Tibial artery (tissue), 4 donors: ENCODE measurements at regions not wholly inside any gene's neighbourhood (a gene's known extent, or its start where the extent isn't known, plus 50 kb on each side); places are given as distances from the start of the nearest gene placed in this dataset.

Experiments used
- DNase-seq, 2 donors: peaks; one replicate each; pipeline ENCODE4 v3.0.0-alpha.2; 2019
- H3K27ac ChIP-seq, 2 donors: fragments of 200-600 bp; sonication (generic) in 1 of 2; 1 replicate in 1 of 2; 2 replicates in 1 of 2; pipeline ENCODE4 v1.5.1; 2018 to 2019; ENCODE audit warnings: mild to moderate bottlenecking in 1 of 2
- H3K27me3 ChIP-seq, 2 donors: fragments of 200-600 bp; sonication (generic) in 1 of 2; one replicate each; pipeline versions ENCODE4 v1.5.1 to v1.6.0; 2016 to 2019
- H3K36me3 ChIP-seq, 3 donors: fragments of 200-600 bp; sonication (generic) in 2 of 3; one replicate each; pipeline ENCODE4 v1.5.1; 2016 to 2019; ENCODE audit warnings: mild to moderate bottlenecking in 2 of 3
- H3K4me1 ChIP-seq, 4 donors: fragments of 200-600 bp; sonication (generic) in 2 of 4; 1 replicate in 3 of 4; 2 replicates in 1 of 4; pipeline ENCODE4 v1.5.1; 2016 to 2019
- H3K4me3 ChIP-seq, 2 donors: fragments of 200-600 bp; sonication (generic) in 1 of 2; 1 replicate in 1 of 2; 2 replicates in 1 of 2; pipeline ENCODE4 v1.5.1; 2018 to 2019; ENCODE audit warnings: mild to moderate bottlenecking in 2 of 2
- H3K9me3 ChIP-seq, 3 donors: fragments of 200-600 bp; sonication (generic) in 1 of 3; one replicate each; pipeline ENCODE4 v1.5.1; 2016 to 2019
- CTCF ChIP-seq, 2 experiments: fragments of 200-600 bp in 1 of 2; fragments of 450-650 bp in 1 of 2; IDR thresholded peaks; one replicate each; pipeline ENCODE4 v1.5.1; 2017 to 2019; ENCODE audit warnings: antibody characterized with exemption in 2 of 2, mild to moderate bottlenecking in 1 of 2, moderate library complexity in 1 of 2
- intact Hi-C: fragments of 100-400 bp; cut with DNase I; formaldehyde crosslinking; loops from one replicate; pipeline ENCODE4 v1.15.0; 2023; ENCODE audit warnings: low total_unique reads

- Histone ChIP-seq H3K9me3 (no peaks in the 10 kb centered on the region), H3K4me1 (no peaks in the 10 kb centered on the region), H3K4me3 (no peak overlapping the region), H3K27me3 (no peaks in the 10 kb centered on the region), H3K27ac (no peak overlapping the region), H3K36me3 (no peaks in the 10 kb centered on the region)
- TF ChIP-seq CTCF (IDR thresholded peaks at IDR 0.05) = no peak
- DNase-seq = no peak
- intact Hi-C loops = no loop called here
Observed at GRCh38 chr3:189568961-189569360, 62.2 kb upstream of the TP63 start.

GRCh38 chr3:189569473-189569872 is 61.7 kb upstream of the TP63 start:
- Histone ChIP-seq H3K4me3 (no peak overlapping the region), H3K9me3 (no peaks in the 10 kb centered on the region)

DNA sequence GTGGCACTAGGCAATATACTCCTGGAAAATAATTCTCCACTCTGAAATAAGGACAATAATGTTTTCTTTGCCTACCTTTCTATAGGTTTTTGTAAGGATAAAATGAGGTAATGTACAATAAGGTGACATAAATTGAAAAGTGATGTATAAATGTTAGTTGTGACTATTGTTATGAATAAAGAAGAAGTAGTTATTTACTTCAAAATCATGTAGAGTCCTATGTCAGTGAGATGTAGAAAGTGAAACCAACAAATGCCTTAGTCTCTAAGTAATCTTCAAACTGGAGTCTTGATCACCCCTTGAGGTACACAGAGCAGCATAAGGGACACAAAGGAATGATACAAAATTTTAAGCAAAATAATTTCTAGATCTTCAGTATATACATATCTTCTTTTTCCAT is 60.3 kb upstream of the TP63 start:
- Histone ChIP-seq H3K4me1 (no peaks in the 10 kb centered on the region), H3K27ac (no peak overlapping the region), H3K9me3 (no peaks in the 10 kb centered on the region), H3K4me3 (no peak overlapping the region), H3K27me3 (no peaks in the 10 kb centered on the region), H3K36me3 (no peaks in the 10 kb centered on the region)
- intact Hi-C loops = no loop called here
- DNase-seq = no peak
- TF ChIP-seq CTCF (IDR thresholded peaks at IDR 0.05) = no peak

More at GRCh38 chr3:189569473-189569872, 61.7 kb upstream of the TP63 start:
- no peak for TF ChIP-seq CTCF (IDR thresholded peaks at IDR 0.05)
- Histone ChIP-seq H3K4me1 (no peaks in the 10 kb centered on the region), H3K36me3 (no peaks in the 10 kb centered on the region), H3K27me3 (no peaks in the 10 kb centered on the region), H3K27ac (no peak overlapping the region)
- intact Hi-C loops = no loop called here
- no peak for DNase-seq

DNA sequence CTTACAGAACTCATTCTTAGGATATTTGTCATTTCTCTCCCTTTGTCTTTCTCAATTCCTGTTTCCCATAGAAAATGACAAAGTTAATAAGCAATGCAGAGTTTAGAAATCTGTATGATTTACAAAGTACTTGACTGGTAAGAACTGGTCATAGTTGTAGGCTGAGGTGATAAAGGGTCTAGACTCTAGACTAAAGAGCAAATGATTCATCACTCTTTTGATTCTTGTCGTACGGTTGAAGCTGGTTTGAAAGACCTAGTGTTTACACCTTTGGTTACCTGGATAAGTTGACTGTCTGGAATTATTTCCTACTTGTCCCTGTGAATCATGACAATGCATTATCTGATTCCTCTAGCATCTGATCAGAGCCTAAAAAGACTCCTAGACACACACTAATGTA is 58.9 kb upstream of the TP63 start:
- H3K27me3 ChIP-seq = no peaks in the 10 kb centered on the region
- no peaks in the 10 kb centered on the region for H3K4me1 ChIP-seq
- no peak overlapping the region for H3K27ac ChIP-seq
- no peak for DNase-seq
- H3K9me3 ChIP-seq = no peaks in the 10 kb centered on the region
- no peak overlapping the region for H3K4me3 ChIP-seq
- no peak for TF ChIP-seq CTCF (IDR thresholded peaks at IDR 0.05)
- no peaks in the 10 kb centered on the region for H3K36me3 ChIP-seq
- intact Hi-C loops = no loop called here

GRCh38 chr3:189573004-189573403 is 58.2 kb upstream of the TP63 start:
- Histone ChIP-seq H3K4me1 (no peaks in the 10 kb centered on the region), H3K9me3 (no peaks in the 10 kb centered on the region), H3K27ac (no peak overlapping the region), H3K36me3 (no peaks in the 10 kb centered on the region), H3K4me3 (no peak overlapping the region), H3K27me3 (no peaks in the 10 kb centered on the region)
- no peak for DNase-seq
- intact Hi-C loops = no loop called here
- TF ChIP-seq CTCF (IDR thresholded peaks at IDR 0.05) = no peak

DNA sequence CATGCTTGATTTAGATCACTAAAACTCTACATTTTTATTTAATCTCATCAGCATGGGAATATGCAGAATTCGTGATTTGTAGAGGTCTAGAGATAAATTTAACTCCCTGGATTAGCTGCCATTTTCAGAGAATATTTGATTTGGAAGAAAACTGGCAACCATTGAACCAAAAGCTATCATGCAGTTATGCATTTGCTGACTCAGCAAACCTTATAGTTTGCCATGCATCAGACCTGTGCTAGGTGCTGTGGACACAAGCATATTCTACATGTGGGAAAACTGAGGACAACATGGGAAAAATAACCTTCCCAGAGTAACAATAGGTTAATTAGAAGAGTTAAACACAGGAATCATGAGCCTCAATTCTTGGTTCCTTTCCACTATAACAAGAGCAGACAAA is 54.7 kb upstream of the TP63 start:
- Histone ChIP-seq H3K27ac (no peak overlapping the region), H3K4me1 (no peaks in the 10 kb centered on the region), H3K36me3 (no peaks in the 10 kb centered on the region), H3K4me3 (no peak overlapping the region), H3K27me3 (no peaks in the 10 kb centered on the region), H3K9me3 (no peaks in the 10 kb centered on the region)
- intact Hi-C loops = no loop called here
- TF ChIP-seq CTCF (IDR thresholded peaks at IDR 0.05) = no peak
- DNase-seq = no peak
